ENCODE measurements at regions not wholly inside any gene's neighbourhood (a gene's known extent, or its start where the extent isn't known, plus 50 kb on each side); places are given as distances from the start of the nearest gene placed in this dataset.
"Not testable (repeated sequence)": the region's sequence is repeated elsewhere in the genome, so short reads cannot be mapped to it uniquely, and the experiment has no call there.

DNA sequence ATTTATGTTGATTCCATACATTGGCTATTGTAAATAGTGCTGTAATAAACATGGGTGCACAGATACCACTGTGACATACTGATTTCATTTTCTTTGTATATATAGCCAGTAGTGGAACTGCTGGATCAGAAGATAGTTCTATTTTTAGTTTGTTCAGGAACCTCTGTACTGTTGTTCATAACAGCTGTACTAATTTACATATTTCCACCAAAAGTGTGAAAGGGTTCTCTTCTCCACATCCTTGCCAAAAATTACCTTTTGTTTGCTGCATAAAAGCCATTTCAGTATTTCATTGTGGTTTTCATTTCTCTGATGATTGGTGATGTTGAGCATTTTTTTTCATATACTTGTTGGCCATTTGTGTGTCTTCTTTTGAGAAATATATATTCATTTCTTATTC is 1962.1 kb downstream of the PCDH9 start:
- DNase-seq = no peak

DNA sequence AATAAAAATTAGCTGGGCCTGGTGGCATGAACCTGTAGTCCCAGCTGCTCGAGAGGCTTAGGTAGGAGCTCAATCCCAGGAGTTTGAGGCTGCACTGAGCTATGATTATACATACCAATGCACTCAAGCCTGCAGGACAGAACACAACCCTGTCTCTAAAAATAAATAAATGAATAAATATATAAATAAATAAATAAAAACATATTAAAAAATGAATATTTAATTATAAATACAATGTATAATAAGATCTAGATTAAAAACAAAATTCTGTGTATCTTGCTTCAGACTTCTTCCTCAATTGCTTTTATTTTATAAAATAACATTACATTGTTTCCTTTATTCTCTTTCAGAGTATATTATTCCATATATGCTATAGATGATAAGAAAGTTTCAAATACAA is 1964.1 kb downstream of the PCDH9 start:
- no peak for DNase-seq

DNA sequence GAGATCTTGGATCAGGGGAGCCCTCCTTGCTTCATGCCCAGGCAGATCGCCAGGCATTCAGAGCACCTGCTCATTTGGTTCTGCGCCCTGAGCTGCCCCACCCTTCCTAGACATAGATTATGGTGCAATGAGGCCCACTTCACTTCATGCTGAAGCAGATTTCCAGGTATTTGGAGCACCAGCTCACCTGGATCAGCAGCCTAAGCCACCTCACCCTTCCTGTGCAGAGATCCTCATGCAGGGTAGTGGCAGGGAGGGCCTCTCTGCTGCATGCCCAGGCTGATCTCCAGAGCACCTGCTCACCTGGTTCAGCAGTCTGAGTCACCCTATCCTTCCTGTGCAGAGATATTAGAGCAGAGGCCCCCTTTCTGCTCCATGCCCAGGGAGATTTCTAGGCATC is 1966.1 kb downstream of the PCDH9 start:
- DNase-seq = peak; percentile 63

DNA sequence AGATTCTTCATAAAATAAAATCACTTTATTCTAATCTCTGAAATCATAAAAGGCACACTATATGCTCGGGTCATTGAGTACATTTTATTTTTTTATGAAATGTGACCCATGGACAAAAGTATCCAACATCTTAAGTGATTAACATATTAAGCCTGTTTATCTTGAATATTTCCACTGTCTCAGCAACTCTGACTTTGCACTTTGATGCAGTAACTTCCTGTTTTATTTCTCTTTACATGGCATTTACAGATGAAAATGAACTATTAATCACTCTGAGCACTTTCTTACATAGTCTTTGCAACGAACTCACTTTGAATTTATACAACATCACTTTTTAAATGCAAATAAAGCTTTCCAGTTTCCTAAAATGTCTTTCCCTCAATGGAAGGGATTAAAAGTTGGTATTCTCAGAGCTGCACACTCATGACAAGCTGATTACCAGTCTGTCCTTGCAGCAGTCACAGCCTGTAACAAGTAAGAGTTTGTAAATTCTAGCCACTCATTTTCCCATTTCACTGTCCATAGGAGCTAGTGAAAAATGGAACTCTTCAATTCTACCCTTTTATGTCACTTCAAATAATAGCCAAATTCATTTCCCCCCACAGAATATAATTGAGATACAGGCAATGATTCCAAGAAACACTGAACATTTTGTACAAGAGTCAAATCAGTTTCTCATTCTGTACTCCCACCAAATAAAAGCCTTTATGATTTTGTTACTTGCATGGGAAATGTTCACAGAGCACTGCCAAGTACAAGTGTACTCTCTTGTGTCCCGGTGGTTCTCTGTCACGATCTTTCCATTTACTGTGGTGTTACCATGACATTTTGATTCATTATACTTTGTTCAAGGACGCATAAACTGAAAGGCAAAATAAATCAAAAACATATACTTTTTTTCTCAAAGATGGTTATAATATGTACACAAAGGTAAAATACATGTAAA is 1968.9 kb downstream of the PCDH9 start:
- DNase-seq = no peak

DNA sequence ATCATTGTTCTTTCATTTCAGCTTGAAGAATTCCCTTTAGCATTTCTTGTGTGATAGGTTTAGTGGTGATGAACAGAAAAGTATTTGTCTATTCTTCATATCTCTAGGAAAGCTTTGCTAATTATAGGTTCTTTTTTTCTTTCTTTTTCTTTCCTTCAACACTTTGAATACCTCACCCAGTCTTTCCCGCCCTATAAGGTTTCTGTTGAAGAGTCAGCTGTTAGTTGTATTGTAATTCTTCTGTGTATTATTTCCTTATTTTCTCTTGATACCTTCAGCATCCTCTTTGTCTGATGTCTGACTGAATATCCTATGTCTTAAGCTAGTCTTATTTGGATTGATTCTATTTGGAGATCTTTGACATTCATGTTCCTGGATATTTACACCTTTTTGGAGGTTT is 1989.4 kb downstream of the PCDH9 start:
- no peak for DNase-seq

DNA sequence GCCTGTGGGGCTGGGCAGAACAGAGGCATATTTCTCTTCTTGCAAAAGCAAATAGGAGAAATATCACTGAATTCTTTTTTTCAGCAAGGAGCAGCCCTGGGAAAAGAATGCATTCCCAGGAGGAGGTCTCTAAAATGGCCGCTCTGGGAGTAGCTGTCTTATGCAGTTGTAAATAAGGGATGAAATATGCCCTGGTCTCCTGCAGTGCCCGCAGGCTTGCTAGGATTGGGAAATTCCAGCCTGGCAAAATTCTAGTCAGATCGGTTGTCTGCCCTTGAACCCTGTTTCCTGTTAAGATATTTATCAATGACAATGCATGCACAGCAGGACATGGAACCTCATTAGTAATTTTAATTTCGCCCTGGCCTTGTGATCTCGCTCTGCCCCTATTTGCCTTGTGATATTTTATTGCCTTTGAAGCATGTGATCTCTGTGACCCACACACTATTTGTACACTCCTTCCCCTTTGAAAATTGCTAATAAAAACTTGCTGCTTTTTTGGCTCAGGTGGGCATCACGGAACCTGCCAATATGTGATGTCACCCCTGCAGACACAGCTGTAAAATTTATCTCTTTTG is 1993.2 kb downstream of the PCDH9 start:
- peak; percentile 0 for DNase-seq

DNA sequence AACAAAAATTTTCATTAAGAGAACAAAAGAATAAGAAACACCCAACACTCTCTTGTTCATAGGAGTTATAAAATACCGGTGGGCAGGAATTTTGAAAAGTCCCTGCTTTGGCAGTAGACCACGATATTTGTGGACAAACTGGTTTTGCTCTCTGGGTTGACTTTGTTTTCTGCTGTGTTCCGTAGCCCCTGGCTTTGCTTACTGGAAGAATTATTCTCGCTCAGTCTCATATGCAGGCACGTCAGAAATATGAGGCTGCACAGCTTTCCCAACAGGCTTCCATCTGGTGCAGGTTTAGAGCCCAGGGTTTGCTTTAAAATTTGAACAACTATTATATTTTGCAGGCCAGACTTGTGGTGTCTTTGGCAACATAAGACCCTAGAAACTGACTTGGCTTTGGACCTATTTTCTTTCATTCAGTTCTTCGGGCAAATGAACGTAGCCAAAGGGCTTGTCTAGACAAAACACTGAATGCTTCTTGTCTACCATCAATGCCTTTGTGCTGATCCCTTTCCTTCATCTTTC is 2012.6 kb downstream of the PCDH9 start:
- no peak for DNase-seq

DNA sequence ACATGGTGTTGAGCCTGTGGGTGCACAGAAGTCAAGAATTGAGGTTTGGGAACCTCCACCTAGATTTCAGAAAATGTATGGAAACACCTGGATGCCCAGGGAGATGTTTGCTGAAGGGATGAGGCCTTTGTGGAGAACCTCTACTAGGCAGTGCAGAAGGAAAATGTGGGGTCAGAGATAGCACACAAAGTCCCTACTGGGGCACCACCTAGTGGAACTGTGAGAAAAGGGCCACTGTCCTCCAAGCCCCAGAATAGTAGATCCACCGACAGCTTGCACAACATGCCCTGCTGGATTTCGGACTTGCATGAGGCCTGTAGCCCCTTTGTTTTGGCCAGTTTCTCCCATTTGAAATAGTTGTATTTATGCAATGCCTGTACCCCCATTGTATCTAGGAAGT is 2027.3 kb downstream of the PCDH9 start:
- peak; percentile 40 for DNase-seq

DNA sequence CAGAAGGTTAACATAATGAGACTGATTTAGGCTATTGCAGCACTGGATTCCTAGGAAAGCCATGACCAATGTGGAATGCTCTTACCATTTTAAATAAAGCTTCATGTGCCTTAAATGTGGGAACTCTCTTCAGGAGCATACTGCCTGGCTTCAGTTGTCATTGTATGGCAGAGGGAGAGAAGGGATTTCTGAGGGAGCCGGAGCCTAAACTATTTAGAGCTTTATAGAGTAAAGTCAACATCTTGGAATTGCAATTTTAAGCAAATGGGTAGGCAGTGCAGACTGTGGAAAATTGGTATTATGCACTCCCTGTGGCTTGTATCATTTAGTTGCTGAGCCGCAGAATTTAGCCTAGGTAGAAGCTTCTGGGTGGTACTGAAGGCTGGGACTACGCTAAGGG is 2041.4 kb downstream of the PCDH9 start:
- DNase-seq = no peak

DNA sequence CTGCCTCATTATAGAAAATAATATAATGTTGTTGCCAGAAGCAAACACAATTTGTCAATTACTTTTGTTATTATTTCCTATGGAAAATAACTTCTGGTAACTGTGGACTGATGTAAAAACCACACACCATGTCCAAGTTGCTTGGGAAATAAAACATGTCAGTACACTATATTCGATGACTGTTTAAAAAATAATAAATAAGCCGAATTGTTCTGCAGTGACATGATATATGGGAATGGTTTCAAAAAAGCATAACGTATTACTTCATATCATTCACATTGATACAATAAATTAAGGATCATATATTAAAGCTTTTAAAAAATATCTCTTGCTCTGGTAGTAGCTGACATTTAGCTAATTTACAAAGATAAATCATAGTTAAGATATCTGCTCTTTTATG is 2062.1 kb downstream of the PCDH9 start:
- DNase-seq = no peak

DNA sequence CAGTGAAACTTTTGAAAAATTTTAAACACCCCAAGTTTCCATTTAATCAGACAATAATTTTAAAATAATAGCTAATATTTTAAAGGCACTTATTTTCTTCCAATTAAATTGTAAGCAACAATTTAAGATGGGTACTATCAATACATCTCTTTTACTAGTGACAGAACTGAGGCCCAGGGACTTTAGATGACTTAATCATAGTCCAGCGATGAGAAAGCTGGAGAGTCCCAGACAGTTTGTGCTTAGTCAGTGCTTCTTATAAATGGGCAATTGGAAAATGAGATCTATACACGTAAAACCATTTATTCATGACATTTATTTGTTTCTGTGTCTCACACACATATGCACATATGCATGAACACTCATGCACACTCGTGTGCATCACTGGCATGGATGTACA is 2063.5 kb downstream of the PCDH9 start:
- DNase-seq = no peak

DNA sequence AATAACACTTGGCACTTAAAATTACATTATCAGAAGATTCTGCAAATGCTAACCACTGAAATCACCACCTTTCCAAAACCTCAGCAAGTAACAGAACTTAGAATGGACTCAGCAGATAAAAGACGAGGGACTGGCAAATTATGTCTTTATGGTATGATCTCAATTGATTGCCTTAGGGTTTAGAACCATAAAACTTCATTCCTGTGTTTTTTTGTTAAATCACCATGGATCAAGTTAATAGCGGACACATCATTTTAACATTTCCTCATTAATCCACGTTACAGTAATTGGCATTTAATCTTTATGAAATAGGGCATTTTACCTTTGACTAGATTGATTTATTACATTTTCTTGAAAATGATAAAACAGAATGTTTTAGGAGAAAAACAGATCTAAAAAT is 2070.3 kb downstream of the PCDH9 start:
- no peak for DNase-seq

DNA sequence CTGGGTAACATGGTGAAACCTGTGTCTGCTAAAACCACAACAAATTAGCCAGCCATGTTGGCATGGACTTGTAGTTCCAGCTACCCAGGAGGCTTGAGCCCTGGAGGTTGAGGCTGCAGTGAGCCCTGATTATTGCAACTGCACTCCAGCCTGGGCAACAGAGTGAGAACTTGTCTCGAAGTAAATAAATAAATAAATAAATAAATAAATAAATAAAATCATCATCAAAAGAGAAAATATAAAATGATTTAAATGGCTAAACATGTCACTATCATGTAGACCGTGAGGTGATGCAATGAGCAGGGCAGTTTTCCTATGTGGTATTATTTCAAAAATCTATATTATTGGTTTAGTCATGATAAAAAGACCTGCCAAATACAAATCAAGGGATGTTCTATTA is 2074.3 kb downstream of the PCDH9 start:
- DNase-seq = no peak

DNA sequence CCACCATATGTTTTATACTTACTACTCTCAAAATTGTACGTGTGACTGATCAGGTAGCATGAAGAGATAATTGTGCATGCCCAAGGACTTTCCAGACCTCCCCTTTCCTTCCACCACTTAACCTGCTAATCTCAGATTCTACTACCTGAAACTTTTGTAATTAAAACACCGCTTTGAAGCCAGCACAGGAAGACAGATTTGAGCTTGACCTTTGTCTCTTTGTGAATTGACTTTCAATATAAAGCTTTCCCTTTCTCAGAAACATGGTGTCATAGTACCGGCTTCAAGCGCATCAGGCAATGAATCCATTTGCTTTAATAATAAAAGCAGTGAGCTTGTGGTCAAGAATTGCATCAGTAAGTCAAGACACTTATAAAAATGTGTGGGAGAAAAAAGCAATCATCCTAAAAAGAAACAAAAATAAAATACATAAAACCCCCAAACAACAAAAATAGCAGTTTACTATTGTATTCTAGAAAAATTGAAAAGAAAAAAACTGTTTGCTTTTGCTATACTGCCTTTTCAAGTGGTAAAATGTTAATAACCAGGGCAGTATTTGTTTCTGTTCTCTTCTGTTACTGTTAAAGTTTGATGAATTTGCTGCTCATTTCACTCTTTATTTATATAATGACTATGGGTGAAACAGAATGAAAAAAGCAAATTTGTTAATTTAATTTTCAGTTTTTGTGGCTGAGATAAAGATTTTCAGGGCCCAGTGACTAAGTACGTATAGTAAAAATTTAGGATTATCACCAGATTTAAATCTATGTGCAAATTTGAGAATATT is 2075.3 kb downstream of the PCDH9 start:
- DNase-seq = peak; percentile 7

DNA sequence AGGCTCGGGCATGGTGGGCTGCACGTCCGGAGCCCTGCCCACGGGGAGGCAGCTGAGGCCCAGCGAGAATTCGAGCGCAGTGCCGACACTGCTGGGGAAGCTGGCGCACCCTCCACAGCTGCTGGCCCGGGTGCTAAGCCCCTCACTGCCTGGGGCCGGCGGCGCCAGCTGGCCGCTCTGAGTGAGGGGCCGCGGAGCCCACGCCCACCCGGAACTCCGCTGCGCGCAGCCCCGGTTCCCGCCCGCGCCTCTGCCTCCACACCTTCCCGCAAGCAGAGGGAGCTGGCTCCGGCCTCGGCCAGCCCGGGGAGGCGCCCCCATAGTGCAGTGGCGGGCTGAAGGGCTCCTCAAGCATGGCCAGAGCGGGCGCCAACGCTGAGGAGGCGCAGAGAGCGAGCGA is 2080.4 kb downstream of the PCDH9 start:
- DNase-seq = no peak

DNA sequence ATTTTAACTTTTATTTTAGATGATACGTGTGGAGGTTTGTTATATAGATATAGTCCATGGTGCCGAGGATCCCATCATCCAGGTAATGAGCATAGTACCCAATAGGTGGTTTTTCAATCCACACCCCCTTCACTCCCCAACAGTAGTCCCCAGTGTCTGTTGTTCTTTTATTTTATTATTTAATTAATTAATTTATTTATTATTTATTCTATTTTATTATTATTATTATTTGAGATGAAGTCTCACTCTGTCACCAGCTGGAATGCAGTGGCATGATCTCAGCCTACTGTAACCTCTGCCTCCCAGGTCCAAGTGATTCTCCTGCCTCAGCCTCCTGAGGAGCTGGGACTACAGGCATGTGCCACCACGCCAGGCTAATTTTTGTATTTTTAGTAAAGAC is 2086.2 kb downstream of the PCDH9 start:
- no peak for DNase-seq

DNA sequence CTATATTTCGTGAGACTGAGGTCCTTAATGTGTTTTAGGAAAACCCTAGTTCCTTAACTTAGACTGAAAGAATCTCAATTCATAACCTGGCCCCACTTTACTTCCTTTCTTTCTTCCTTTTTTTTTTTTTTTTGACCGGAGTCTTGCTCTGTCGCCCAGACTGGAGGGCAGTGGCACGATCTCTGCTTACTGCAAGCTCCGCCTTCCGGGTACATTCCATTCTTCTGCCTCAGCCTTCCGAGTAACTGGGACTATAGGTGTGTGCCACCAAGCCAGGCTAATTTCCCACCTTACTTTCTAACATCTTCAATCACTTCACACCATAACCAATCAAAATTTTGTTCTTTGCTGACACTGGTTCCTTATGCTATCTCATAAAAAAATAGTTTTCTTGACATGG is 2097.0 kb downstream of the PCDH9 start:
- no peak for DNase-seq

DNA sequence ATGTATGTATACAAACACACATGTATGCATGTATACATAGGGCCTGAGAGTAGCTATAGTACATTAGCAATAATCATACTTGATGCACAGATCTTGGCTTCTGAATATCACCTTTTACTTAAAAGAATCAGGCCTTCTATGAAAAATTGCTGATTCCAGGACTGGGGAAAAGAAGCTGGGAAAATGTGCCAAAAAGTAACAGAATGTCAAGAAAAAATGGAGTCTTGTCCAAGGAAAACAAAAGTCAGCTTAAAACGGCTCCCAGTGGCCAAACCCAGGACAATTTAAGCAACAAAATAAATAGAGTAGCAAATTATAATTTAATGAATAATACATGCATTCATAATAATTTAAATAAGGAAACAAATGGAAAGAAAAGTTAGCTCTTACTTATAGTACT is 2104.9 kb downstream of the PCDH9 start:
- no peak for DNase-seq

DNA sequence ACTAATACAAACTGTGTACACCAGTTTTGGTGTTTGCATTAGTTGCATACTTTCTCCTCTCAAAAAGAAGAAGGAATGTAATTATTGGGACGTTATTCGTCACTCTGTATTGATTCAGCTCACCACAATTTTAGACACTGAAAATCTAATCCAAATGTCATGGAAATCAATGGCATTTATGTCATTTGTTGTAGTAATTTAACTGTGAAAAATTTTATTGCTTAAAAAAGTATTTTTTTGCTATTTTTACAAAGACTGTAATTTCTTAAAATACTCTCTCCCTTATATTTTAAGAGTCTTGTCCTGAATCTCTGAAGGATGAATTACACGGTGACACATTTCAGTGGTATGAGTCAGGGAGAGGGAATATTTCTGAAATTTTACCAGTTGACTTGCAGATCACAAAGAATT is 2117.6 kb downstream of the PCDH9 start:
- no peak for DNase-seq

DNA sequence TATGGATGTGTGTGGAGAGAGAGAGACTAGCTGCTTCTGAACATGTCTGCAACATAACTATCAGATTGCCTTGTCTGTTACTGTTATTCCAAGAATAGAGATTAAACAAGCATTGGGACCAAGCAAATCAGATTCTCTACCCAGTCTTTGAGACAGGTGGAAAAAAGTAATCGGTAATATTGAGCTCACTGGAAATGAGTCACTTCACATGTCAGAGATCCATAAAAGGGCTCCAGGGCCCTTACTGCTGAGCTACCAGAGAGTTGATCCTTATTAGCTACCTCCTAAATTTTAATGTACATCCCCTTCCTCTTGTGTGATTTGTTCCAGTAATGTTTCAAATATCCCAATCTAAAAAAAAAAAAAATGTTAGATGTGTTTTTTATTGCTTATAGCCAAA is 2118.0 kb downstream of the PCDH9 start:
- peak; percentile 0 for DNase-seq

DNA sequence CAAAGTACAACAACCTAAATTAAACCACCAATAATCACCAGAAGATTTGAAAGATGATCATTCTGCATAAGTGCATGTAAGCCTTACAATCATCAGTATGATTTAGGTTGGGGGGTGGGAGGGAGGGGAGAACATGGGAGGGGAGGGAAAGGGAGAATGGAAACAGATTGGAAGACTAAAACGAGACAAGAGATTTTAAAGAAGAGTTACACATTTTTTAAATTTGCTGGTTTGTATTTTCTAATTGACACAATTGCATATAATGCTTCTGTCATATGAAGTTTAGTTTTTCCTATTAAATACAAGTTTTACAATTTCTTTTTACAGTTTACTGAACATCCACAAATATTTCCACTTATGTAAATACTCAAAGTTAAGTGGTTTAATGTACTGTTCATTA is 2118.9 kb downstream of the PCDH9 start:
- no peak for DNase-seq

DNA sequence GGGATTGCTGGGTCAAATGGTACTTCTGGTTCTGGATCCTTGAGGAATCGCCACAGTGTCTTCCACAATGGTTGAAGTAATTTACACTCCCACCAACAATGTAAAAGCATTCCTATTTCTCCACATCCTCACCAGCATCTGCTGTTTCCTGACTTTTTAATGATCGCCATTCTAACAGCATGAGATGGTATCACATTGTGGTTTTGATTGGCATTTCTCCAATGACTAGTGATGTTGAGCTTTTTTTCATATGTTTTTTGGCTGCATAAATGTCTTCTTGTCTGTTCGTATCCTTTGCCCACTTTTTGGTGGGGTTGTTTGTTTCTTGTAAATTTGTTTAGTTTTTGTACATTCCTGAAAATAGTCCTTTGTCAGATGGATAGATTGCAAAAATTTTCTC is 2125.7 kb downstream of the PCDH9 start:
- not testable (repeated sequence) for DNase-seq

DNA sequence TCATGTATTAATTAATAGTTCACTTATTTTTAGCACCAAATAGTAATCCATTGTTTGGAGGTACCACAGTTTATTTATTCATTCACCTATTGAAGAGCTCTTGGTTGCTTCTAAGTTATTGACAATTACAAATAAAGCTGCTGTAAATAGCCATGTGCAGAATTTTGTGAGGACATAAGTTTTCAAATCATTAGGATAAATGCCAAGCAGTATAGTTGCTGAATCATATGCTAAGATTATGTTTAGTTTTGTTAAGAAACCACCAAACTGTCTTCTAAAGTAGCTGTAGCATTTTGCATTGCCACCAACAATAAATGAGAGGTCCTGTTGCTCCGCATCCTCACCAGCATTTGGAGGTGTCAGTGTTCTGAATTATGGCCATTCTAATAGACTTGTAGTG is 2126.8 kb downstream of the PCDH9 start:
- DNase-seq = no peak

All from DMS53 (cell line).